Mucosa of descending colon (tissue), 3 donors: ENCODE measurements at regions not wholly inside any gene's neighbourhood (a gene's known extent, or its start where the extent isn't known, plus 50 kb on each side); places are given as distances from the start of the nearest gene placed in this dataset.

Experiments used
- ATAC-seq: fragments of 200-7000 bp; cut with Tn5 transposase; one replicate; pipeline ENCODE4 v1.9.1; 2020; ENCODE audit warnings: mild to moderate bottlenecking, moderate library complexity
- DNase-seq, 3 donors: peaks; one replicate each; pipeline ENCODE4 v3.0.0-alpha.2; 2020
- H3K36me3 ChIP-seq: fragments of 200-600 bp; one replicate; pipeline ENCODE4 v1.8.0; 2021; ENCODE audit warnings: low read depth, mild to moderate bottlenecking
- H3K4me1 ChIP-seq: fragments of 200-600 bp; one replicate; pipeline ENCODE4 v1.8.0; 2021; ENCODE audit warnings: low read depth, mild to moderate bottlenecking
- H3K4me3 ChIP-seq: fragments of 200-600 bp; one replicate; pipeline ENCODE4 v1.8.0; 2021; ENCODE audit warnings: mild to moderate bottlenecking
- H3K9me3 ChIP-seq: fragments of 200-600 bp; one replicate; pipeline ENCODE4 v1.8.0; 2021; ENCODE audit warnings: mild to moderate bottlenecking
- CTCF ChIP-seq: fragments of 200-600 bp; IDR thresholded peaks from one replicate; pipeline ENCODE4 v1.8.0; 2022; ENCODE audit warnings: antibody characterized with exemption, mild to moderate bottlenecking
- intact Hi-C, 2 donors: fragments of 100-400 bp; cut with DNase I in 1 of 2; cut with micrococcal nuclease in 1 of 2; formaldehyde crosslinking; loops; one replicate each; pipeline versions ENCODE4 v1.11.0 to v1.11.1; 2022; cut with DNase I, micrococcal nuclease
- donor health status: DM: no; HTN: no; CAD: no; lungs with moderate emphysema.
- donor health status: DM: no; HTN: no; CAD: no.
- donor health status: DM: no; HTN: yes; CAD: no.

- intact Hi-C loops = no loop called here
- Histone ChIP-seq H3K36me3 (no peaks in the 10 kb centered on the region), H3K4me3 (no peak overlapping the region), H3K9me3 (peaks cover 13% of the 10 kb centered on the region), H3K4me1 (no peaks in the 10 kb centered on the region)
- ATAC-seq = no peak
- no peak for TF ChIP-seq CTCF
- DNase-seq = no peak
Observed at GRCh38 chr22:47587361-47587760, 824.9 kb downstream of the TBC1D22A start.

DNA sequence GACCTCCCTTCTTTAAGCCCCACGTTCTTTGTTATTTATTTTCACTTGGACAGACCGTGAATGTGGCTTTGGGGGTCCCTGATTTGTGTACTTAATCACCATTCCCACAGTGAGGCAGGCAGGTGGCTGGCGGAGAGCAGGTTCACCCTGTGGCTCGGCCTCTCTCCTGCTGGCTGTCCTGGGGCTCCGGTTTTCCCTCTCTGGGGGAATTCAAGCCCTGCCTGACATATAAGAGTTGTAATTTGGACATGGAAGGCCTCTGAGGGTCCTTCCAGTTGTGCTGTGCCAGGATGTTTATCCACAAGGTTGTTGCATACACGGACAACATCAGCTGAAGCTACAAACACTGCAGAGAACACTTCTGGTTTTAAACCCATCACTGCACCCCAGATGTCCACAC, 824.5 kb downstream of the TBC1D22A start:
- ATAC-seq (no peak), DNase-seq (no peak)
- no peak for TF ChIP-seq CTCF
- no peaks in the 10 kb centered on the region for H3K36me3 ChIP-seq
- intact Hi-C loops = no loop called here
- H3K9me3 ChIP-seq = peaks cover 13% of the 10 kb centered on the region
- H3K4me1 ChIP-seq = no peaks in the 10 kb centered on the region
- no peak overlapping the region for H3K4me3 ChIP-seq

GRCh38 chr22:47586038-47586437, 823.6 kb downstream of the TBC1D22A start:
- TF ChIP-seq CTCF = no peak
- Histone ChIP-seq H3K4me1 (no peaks in the 10 kb centered on the region), H3K36me3 (no peaks in the 10 kb centered on the region), H3K4me3 (no peak overlapping the region), H3K9me3 (peaks cover 13% of the 10 kb centered on the region)
- DNase-seq (no peak), ATAC-seq (no peak)
- intact Hi-C loops = no loop called here

DNA sequence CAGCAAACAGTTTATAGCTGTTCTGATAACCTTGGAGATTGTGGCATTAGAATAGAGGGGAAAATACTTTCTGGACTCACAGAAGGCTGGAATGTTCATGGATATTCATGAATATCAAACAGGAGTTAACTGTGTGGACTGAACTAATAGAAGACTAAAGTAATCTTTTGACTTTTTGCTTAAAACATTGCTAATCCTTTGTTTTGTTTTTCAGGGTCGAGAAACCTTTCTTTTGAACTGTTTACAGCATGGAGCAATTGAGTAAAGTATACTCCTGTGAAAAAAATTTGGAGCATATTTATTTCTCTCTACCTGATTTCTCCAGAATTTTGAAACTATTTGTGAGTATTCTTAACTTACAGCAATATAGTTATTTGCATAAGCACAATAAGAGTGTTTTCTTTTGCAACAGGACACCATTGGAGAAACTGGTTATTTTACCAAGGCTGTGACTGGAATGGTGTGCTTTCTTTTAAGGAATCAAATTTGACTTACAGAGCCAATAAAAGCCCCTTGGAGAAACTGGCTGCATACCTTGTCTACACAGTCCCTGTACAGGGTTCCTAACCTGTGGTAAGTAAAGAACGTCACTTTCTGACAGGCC, 821.6 kb downstream of the TBC1D22A start:
- H3K36me3 ChIP-seq = no peaks in the 10 kb centered on the region
- intact Hi-C loops = no loop called here
- no peak for TF ChIP-seq CTCF
- DNase-seq (no peak), ATAC-seq (no peak)
- peaks cover 13% of the 10 kb centered on the region for H3K9me3 ChIP-seq
- no peaks in the 10 kb centered on the region for H3K4me1 ChIP-seq
- H3K4me3 ChIP-seq = no peak overlapping the region

- DNase-seq (no peak), ATAC-seq (no peak)
- no peak for TF ChIP-seq CTCF
- H3K4me1 ChIP-seq = no peaks in the 10 kb centered on the region
- peaks cover 13% of the 10 kb centered on the region for H3K9me3 ChIP-seq
- intact Hi-C loops = no loop called here
- H3K4me3 ChIP-seq = no peak overlapping the region
- no peaks in the 10 kb centered on the region for H3K36me3 ChIP-seq
Observed at GRCh38 chr22:47582067-47582466, 819.6 kb downstream of the TBC1D22A start.

DNA sequence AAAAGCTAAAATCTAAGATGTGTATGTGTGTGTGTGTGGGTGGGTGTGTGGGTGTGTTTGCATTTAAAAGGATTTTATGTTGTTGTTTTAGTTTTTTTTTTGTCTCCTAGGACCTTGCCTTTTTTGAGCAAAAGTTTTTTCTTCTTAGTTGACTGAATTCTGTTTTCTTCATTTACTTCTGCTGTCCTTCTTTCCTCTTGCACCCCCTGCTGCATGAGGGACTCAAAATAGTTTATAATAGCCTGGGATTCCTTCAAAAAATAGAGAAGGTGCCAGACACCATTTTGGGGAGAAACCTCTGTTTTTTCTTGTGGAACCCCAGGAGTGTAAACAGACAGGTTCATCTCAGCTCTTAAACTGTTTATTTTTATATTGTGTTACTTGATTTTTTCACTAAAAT, 817.7 kb downstream of the TBC1D22A start:
- no peak overlapping the region for H3K4me3 ChIP-seq
- no peak for DNase-seq
- intact Hi-C loops = no loop called here

More for the DNA sequence above, 817.7 kb downstream of the TBC1D22A start:
- peaks cover 13% of the 10 kb centered on the region for H3K9me3 ChIP-seq
- H3K4me1 ChIP-seq = no peaks in the 10 kb centered on the region
- TF ChIP-seq CTCF = no peak
- ATAC-seq = no peak
- H3K36me3 ChIP-seq = no peaks in the 10 kb centered on the region
